Lower leg skin (tissue), 4 donors: ENCODE measurements at regions not wholly inside any gene's neighbourhood (a gene's known extent, or its start where the extent isn't known, plus 50 kb on each side); places are given as distances from the start of the nearest gene placed in this dataset.

ENCODE experiments used
- DNase-seq, 2 donors: peaks; one replicate each; pipeline ENCODE4 v3.0.0-alpha.2; 2019; ENCODE audit warnings: low spot score in 2 of 2
- H3K4me3 ChIP-seq: fragments of 200-600 bp; sonication (generic); 2 replicates; pipeline ENCODE4 v1.5.1; 2017; ENCODE audit warnings: mild to moderate bottlenecking, low read depth; ENCODE audit not compliant: poor library complexity, severe bottlenecking
- POLR2A ChIP-seq, 2 donors: fragments of 450-650 bp; IDR thresholded peaks; one replicate each; pipeline ENCODE4 v1.6.1; 2016 to 2017; ENCODE audit warnings: antibody characterized with exemption in 2 of 2, mild to moderate bottlenecking in 1 of 2, moderate library complexity in 1 of 2
- WGBS, 2 donors: methylation state at CpG; one replicate each; pipeline ENCODE4 v1.1.5; 2018; 5-methylcytosine and 5-hydroxymethylcytosine counted together
- intact Hi-C: fragments of 100-400 bp; cut with DNase I; formaldehyde crosslinking; loops from one replicate; pipeline ENCODE4 v1.15.0; 2023; ENCODE audit warnings: low total_unique reads
- TF ChIP-seq, protein P1 (sequence below), 3 donors: fragments of 450-650 bp; IDR thresholded peaks; one replicate each; pipeline ENCODE4 v1.5.1; 2016; ENCODE audit warnings: antibody characterized with exemption in 3 of 3, mild to moderate bottlenecking in 3 of 3, moderate library complexity in 2 of 3

DNA sequence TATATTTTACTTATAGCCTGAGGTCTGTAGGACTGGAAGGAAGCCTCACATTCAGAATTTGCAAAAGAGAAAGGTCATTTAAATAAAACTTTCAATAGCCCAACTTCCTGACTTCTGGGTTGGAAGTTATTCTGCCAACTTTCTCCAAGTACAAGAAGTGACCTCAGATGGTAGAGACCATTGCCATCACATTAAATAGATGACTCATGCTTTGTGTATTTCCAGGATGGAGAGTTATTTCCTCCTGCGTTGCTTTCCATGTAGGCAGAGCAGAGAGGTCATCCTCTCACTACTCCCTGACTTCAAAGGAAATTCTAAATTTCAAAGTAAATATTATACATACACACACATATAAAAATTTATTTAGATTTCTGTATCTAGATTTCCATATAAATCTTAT, 73.0 kb upstream of the NR3C2 start:
- WGBS, 2 donors = 41 to 47% methylated on average over 1 of the region's 1 CpG
- no peak for DNase-seq
- TF ChIP-seq, protein P1, sequence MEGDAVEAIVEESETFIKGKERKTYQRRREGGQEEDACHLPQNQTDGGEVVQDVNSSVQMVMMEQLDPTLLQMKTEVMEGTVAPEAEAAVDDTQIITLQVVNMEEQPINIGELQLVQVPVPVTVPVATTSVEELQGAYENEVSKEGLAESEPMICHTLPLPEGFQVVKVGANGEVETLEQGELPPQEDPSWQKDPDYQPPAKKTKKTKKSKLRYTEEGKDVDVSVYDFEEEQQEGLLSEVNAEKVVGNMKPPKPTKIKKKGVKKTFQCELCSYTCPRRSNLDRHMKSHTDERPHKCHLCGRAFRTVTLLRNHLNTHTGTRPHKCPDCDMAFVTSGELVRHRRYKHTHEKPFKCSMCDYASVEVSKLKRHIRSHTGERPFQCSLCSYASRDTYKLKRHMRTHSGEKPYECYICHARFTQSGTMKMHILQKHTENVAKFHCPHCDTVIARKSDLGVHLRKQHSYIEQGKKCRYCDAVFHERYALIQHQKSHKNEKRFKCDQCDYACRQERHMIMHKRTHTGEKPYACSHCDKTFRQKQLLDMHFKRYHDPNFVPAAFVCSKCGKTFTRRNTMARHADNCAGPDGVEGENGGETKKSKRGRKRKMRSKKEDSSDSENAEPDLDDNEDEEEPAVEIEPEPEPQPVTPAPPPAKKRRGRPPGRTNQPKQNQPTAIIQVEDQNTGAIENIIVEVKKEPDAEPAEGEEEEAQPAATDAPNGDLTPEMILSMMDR (IDR thresholded peaks at IDR 0.05) = no peak
- intact Hi-C loops = no loop called here
- no peak overlapping the region for H3K4me3 ChIP-seq

DNA sequence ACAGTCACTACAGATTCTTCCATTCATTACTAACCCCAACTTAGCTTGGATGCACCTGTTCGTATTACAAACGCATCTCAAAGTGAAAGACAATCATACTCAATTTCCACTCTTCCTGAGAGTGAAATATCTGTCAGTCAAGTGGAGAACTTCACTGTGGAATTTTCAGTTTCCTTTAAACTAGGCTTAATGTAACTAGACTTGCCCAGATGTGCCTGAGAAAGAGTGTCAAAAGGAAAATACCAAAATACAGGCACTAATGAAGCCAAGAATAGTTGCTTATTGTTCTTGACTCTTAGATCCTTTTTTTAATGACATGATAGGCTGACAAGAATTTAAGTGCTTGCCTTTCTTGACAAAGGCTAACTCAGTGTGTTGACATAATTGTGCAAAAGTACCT, 72.4 kb upstream of the NR3C2 start:
- intact Hi-C loops = no loop called here
- no peak overlapping the region for H3K4me3 ChIP-seq
- DNase-seq = no peak
- no peak for TF ChIP-seq POLR2A (IDR thresholded peaks at IDR 0.05)
- TF ChIP-seq, protein P1 (IDR thresholded peaks at IDR 0.05) = no peak
- 72 to 76% methylated on average over 2 of the region's 2 CpGs for WGBS, 2 donors

DNA sequence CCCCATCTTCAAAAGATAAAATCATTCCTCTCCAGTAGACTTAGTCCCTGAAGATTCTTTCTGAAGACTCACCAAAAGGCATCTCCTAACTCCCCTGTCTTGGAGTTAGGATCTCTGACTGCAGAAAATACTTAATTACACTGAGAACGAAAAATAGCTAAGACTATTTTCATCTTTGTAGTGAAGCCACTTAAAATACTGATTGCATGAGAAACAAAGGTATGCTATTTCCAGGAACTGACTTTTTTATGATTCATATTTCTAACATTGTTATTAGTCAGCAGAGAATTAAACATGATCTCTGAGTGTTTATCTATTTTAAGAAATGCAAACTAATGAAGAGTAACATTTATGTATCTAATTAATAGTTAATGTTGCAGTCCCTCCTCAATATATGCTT, 71.8 kb upstream of the NR3C2 start:
- WGBS, 2 donors = 36 to 56% methylated on average over 1 of the region's 1 CpG
- DNase-seq = no peak
- TF ChIP-seq, protein P1 (IDR thresholded peaks at IDR 0.05) = no peak
- TF ChIP-seq POLR2A (IDR thresholded peaks at IDR 0.05) = no peak
- intact Hi-C loops = no loop called here
- H3K4me3 ChIP-seq = no peak overlapping the region

DNA sequence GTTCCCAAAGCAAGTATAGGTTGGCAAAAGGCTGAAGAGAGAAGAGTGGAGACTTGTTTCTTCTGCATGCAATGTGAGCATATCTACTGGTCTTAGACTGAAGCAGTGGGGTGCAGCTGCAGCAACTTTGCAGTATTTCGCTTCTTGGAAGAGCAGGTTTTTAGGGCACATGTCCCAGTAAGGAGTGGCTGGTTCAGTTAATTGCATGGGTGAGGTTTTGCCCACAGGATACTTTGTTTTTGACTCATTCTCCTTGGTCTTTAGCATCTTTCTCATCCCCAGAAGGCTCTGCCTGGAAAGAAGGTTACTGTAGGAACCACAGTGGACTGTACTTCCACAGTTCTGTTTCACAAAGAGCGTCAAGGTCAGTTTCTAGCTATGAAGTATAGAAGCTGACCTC, 68.0 kb upstream of the NR3C2 start:
- 68 to 78% methylated on average over 2 of the region's 2 CpGs for WGBS, 2 donors
- no peak for DNase-seq
- H3K4me3 ChIP-seq = no peak overlapping the region
- intact Hi-C loops = no loop called here
- no peak for TF ChIP-seq POLR2A (IDR thresholded peaks at IDR 0.05)
- TF ChIP-seq, protein P1 (IDR thresholded peaks at IDR 0.05) = no peak

DNA sequence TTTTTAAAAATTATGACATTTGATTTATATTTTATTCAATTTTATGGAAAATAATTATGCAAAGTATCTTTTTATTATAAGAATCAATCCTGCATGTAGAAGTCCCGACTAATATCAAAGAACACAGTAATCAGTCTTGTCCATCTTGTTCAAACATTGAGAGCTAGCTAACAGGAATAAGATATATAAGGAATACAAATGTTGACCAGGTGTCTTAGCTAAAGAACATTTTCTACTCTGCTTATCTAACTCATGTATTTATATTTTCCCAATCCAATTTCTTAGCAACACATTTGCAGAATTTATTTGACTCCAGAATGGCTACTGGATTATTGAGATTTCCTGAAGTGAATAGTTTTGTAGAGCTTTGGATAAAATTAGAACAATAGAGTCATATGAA, 61.5 kb upstream of the NR3C2 start:
- DNase-seq = no peak
- no peak for TF ChIP-seq POLR2A (IDR thresholded peaks at IDR 0.05)
- TF ChIP-seq, protein P1 (IDR thresholded peaks at IDR 0.05) = no peak
- WGBS, 2 donors = 2 to 52% methylated on average over 1 of the region's 1 CpG
- intact Hi-C loops = no loop called here
- no peak overlapping the region for H3K4me3 ChIP-seq

DNA sequence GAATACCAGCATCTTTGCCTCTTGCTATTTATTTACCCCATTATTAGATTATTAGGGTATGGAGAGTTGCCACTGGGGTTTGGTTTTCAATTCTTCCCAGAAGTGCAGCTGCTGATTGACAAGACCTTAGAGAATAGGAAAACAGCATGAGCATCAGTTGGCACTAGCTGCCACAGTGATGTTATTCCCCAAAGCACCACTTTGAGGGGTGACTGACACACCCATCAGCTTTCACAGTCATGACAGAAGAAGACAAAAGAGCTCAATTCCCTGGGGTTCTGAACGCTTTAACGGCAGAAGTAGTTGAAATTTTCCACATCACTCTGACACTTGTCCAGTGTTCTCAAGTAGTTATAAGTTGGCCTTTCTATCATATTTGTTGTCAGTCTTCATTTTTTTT, 55.0 kb upstream of the NR3C2 start:
- no peak for DNase-seq
- intact Hi-C loops = no loop called here
- H3K4me3 ChIP-seq = no peak overlapping the region
- no peak for TF ChIP-seq POLR2A (IDR thresholded peaks at IDR 0.05)
- TF ChIP-seq, protein P1 (IDR thresholded peaks at IDR 0.05) = no peak
- WGBS, 2 donors = 48 to 51% methylated on average over 2 of the region's 2 CpGs
